Erythroblast (primary cell): ENCODE measurements at regions not wholly inside any gene's neighbourhood (a gene's known extent, or its start where the extent isn't known, plus 50 kb on each side); places are given as distances from the start of the nearest gene placed in this dataset.
"Not testable (repeated sequence)": the region's sequence is repeated elsewhere in the genome, so short reads cannot be mapped to it uniquely, and the experiment has no call there.

Source experiments
- DNase-seq, 2 experiments: peaks; one replicate each; lab custom pipeline; 2025; lab: John Stamatoyannopoulos, UW
- GATA1 ChIP-seq: IDR thresholded peaks from 2 replicates; pipeline ENCODE4 v1.6.1; 2011; ENCODE audit warnings: low read depth, mild to moderate bottlenecking, control low read depth, low read length, moderate library complexity
- POLR2A ChIP-seq: IDR thresholded peaks from 2 replicates; pipeline ENCODE4 v1.6.1; 2011; ENCODE audit warnings: mild to moderate bottlenecking, low read length

DNA sequence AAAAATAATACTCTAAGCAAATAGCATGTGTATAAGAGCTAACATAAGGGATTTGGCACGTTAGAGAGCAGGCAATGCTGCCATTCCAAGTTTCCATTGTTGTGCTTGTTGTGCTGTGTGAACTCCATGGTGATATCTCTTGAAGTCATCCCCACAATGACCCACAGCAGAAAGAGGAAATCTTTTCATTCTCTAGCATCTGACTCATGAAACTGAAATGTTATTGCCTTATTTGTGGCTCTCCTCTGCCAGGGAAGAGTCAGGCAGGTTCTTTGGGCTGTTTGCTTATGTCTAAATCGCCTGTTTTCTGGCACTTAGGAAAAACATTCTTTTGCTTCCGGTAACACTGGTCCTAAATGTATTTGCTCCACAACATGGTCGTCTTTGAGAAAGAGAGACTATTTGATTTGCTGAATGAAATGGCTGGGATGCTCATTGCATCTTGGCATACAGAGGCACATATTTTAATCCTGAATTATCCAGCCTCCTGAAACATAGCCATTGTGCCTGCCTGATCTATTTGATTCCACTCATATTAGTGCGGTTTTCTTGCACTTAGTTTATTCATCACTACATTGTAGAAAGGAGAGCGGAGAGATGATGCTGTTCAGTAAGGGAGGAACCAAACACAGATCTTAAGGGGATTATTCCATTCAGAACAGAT is 188.8 kb downstream of the CSNK1G3 start:
- no peak for DNase-seq
- TF ChIP-seq POLR2A (no peak), GATA1 (no peak)

DNA sequence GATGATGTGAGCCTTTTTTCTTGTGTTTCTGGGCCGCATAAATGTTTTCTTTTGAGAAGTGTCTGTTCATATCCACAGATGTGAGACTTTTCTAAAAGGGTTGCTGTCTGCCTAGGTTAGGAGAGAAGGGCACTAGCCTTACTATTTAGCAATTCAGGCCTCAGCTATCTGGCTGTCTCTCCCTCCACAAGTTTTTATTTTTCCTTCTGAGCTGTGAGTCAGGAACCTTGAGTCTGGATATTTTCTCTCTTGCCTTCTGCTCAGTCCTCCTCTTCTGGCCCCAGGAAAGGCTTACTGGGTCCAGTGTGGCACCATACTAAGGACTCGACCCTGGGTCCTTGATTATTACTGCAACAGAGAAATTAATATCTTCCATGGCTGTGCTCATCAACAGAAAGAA is 187.6 kb downstream of the CSNK1G3 start:
- no peak for DNase-seq
- no peak for TF ChIP-seq POLR2A
- TF ChIP-seq GATA1, result no peak

- DNase-seq, result not testable (repeated sequence)
Measured at GRCh38 chr5:123698937-123699336, 187.0 kb downstream of the CSNK1G3 start.

DNA sequence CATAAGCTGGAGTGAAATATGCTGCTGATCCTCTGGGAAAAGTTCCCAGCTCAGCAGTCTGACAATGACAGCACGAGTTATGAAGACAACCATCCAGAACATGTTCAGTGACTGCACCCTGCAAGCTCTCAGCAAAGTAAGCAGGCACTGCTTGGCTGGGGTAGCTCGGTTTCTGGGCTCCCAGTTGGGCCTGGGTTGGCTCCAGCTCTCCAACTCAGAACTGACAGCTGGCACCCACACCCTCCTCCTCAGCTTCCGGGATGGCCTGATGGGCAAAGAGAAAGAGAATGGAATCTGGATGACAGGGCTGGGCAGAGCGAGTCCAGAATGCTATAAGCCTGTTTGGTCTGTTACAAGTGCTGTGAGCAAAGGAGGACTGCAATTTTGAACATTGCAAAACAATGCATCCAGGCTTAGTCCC is 185.0 kb downstream of the CSNK1G3 start:
- DNase-seq, result no peak
- TF ChIP-seq POLR2A, result no peak
- no peak for TF ChIP-seq GATA1

GRCh38 chr5:123690821-123691220 is 178.8 kb downstream of the CSNK1G3 start:
- TF ChIP-seq GATA1 (no peak), POLR2A (no peak)
- DNase-seq, result no peak

GRCh38 chr5:123681061-123681460 is 169.1 kb downstream of the CSNK1G3 start:
- TF ChIP-seq POLR2A, result no peak
- no peak for DNase-seq

DNA sequence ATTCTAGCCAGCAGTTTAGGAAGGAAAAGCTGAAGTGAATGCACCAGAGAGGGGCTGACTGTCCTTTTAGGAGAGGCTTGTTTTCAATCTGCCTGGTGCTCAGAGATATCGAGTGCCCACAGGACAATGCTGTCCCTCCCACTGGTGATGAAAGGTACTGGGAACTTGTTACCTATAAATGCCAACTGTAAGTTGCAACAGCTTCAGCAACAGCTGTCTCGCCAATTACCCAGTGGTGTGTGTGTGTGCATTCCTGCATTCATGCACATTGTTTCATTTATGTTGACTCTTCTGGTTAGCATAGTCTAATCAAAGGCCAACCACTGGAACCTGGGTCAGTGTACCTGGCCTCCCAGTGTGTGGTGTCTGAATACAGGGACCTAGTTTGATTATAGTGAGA is 161.1 kb downstream of the CSNK1G3 start:
- no peak for TF ChIP-seq GATA1
- TF ChIP-seq POLR2A, result no peak
- no peak for DNase-seq

DNA sequence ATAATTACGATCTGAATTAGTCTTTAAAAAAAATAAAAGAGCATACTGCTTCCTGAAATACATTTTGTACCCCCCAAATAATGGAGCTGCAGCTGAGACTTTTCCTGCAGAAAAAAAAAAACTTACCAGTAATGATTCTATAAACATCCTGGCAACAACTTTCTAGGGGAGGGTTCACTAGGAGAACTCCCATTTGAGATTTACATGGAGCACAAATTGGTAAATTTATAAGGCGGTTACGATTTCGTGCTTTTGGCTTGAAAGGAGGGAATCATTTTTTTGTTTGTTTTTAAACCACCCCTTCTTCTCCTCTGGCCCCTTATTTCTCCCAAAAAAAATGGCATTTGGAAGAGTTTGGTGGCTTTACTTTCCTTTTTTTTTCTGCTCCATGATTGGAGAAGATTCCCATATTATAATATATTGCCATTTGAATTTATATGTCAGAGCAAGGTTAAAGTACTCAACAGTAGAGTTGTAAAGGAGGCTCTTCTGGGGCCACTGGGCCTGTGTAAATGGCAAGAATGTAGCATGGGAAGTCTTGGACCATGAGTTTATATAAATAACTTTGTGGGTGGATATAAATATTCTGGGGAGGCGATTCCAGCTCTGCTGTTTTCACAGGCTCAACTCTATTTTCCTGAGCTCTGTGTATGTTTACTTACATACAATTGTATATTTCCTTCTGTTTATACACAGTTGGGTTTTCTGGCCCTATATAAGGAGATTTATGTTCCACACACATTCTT is 159.9 kb downstream of the CSNK1G3 start:
- TF ChIP-seq GATA1 (no peak), POLR2A (no peak)
- no peak for DNase-seq

- peak; percentile 19 to 54 for DNase-seq
- TF ChIP-seq POLR2A (no peak), GATA1 (no peak)
Measured at GRCh38 chr5:123671042-123671441, 159.1 kb downstream of the CSNK1G3 start.
